GM19328 (cell line): ENCODE measurements at regions not wholly inside any gene's neighbourhood (a gene's known extent, or its start where the extent isn't known, plus 50 kb on each side); places are given as distances from the start of the nearest gene placed in this dataset.

ENCODE experiments used
- ATAC-seq: cut with Tn5 transposase; IDR thresholded peaks from one replicate; pipeline ENCODE4 v1.9.1; 2021; ENCODE audit warnings: mild to moderate bottlenecking, moderate library complexity; ENCODE audit not compliant: unreplicated experiment

GRCh38 chr1:69213644-69214043 is 354.1 kb upstream of the LRRC7 start:
- ATAC-seq, result no peak

- no peak for ATAC-seq
Observed at GRCh38 chr1:69215883-69216282, 351.8 kb upstream of the LRRC7 start.

- no peak for ATAC-seq
Observed at GRCh38 chr1:69220672-69221071, 347.1 kb upstream of the LRRC7 start.

GRCh38 chr1:69221524-69221923 is 346.2 kb upstream of the LRRC7 start:
- ATAC-seq, result no peak

GRCh38 chr1:69223156-69223555 is 344.6 kb upstream of the LRRC7 start:
- no peak for ATAC-seq

- ATAC-seq, result no peak
Observed at GRCh38 chr1:69228501-69228900, 339.2 kb upstream of the LRRC7 start.

- ATAC-seq, result no peak
Observed at GRCh38 chr1:69230208-69230607, 337.5 kb upstream of the LRRC7 start.

- no peak for ATAC-seq
Observed at GRCh38 chr1:69233463-69233862, 334.3 kb upstream of the LRRC7 start.

GRCh38 chr1:69244211-69244610 is 323.5 kb upstream of the LRRC7 start:
- ATAC-seq, result no peak

GRCh38 chr1:69246109-69246508 is 321.6 kb upstream of the LRRC7 start:
- no peak for ATAC-seq

GRCh38 chr1:69246710-69247109 is 321.0 kb upstream of the LRRC7 start:
- no peak for ATAC-seq

- no peak for ATAC-seq
Observed at GRCh38 chr1:69252696-69253095, 315.0 kb upstream of the LRRC7 start.

GRCh38 chr1:69256036-69256435 is 311.7 kb upstream of the LRRC7 start:
- no peak for ATAC-seq

- ATAC-seq, result no peak
Observed at GRCh38 chr1:69258842-69259241, 308.9 kb upstream of the LRRC7 start.

- no peak for ATAC-seq
Observed at GRCh38 chr1:69263921-69264391, 303.8 kb upstream of the LRRC7 start.

GRCh38 chr1:69269491-69269890 is 298.2 kb upstream of the LRRC7 start:
- no peak for ATAC-seq

GRCh38 chr1:69271587-69272125 is 296.1 kb upstream of the LRRC7 start:
- no peak for ATAC-seq

- ATAC-seq, result no peak
Observed at GRCh38 chr1:69272684-69273083, 295.0 kb upstream of the LRRC7 start.

- ATAC-seq, result no peak
Observed at GRCh38 chr1:69278923-69279322, 288.8 kb upstream of the LRRC7 start.

- no peak for ATAC-seq
Observed at GRCh38 chr1:69283516-69283915, 284.2 kb upstream of the LRRC7 start.

- ATAC-seq, result no peak
Observed at GRCh38 chr1:69284508-69284907, 283.2 kb upstream of the LRRC7 start.

- no peak for ATAC-seq
Observed at GRCh38 chr1:69288416-69288815, 279.3 kb upstream of the LRRC7 start.

GRCh38 chr1:69290291-69290690 is 277.4 kb upstream of the LRRC7 start:
- ATAC-seq, result no peak
